ENCODE measurements at regions not wholly inside any gene's neighbourhood (a gene's known extent, or its start where the extent isn't known, plus 50 kb on each side); places are given as distances from the start of the nearest gene placed in this dataset.

DNA sequence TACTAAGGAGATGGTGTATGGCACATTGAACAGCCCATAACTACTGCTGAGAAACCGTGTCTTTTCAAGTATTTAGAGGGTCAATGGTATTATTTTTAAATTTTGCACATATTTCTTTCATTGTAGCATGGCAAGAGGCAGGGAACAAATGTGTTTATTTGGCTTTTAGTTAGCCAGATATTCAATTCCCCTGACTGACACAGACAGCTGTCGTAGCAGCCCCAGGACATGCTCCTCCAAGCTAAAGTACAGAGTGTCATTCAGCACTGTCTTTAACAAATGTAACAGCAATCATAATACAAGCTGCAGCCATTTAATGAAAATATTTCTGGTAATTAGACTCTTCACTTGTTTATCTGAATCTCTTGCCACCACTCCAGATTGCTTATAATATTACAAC, 687.1 kb downstream of the KLHL13 start (continued):
- TF ChIP-seq, protein P1, sequence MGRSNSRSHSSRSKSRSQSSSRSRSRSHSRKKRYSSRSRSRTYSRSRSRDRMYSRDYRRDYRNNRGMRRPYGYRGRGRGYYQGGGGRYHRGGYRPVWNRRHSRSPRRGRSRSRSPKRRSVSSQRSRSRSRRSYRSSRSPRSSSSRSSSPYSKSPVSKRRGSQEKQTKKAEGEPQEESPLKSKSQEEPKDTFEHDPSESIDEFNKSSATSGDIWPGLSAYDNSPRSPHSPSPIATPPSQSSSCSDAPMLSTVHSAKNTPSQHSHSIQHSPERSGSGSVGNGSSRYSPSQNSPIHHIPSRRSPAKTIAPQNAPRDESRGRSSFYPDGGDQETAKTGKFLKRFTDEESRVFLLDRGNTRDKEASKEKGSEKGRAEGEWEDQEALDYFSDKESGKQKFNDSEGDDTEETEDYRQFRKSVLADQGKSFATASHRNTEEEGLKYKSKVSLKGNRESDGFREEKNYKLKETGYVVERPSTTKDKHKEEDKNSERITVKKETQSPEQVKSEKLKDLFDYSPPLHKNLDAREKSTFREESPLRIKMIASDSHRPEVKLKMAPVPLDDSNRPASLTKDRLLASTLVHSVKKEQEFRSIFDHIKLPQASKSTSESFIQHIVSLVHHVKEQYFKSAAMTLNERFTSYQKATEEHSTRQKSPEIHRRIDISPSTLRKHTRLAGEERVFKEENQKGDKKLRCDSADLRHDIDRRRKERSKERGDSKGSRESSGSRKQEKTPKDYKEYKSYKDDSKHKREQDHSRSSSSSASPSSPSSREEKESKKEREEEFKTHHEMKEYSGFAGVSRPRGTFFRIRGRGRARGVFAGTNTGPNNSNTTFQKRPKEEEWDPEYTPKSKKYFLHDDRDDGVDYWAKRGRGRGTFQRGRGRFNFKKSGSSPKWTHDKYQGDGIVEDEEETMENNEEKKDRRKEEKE (IDR thresholded peaks at IDR 0.05; ENCODE audit: borderline replicate concordance in 1 of 2, control insufficient read depth in 1 of 2, low read depth in 2 of 2, low read length in 1 of 2): no peak

DNA sequence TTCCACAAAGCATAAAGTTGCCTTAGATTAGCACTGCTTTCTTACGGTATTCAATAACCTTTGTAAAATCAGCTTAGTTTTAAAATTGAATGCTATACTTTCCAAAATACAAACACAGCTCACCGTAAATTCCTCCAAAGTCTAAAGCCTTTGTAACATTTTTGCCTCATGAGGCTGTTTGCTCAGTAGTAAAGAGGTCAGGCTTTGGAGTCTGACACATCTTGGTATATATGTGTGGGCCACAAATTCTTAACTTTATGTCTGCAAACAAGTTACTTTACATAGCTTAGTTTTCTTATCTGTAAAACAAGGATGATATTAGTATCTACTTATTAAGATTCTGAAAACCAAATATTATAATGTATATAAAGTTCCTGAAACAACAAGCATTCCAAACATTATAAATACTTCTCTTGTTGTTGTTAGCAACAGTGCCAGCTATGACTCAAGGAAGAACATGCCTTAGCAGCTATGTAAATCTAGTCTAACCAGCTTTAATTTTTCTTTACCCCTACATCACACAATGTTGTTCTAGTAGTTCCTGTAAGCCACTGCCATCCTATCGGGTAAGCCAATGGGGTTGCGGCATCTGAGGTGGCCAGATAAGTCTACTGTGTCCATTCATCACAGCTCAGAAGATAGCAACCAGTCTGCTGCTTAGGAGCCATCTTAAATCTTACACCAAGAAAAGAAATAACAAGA, 709.0 kb downstream of the KLHL13 start:
- in situ Hi-C loops (cut with MboI) (no loop called here), intact Hi-C loops (cut with micrococcal nuclease) (no loop called here)
- Histone ChIP-seq H3K36me3 (ENCODE audit: control insufficient read depth, insufficient read depth, low read length) (no peaks in the 10 kb centered on the region), H3K4me1 (replicated peaks in 1 of 2; ENCODE audit: control insufficient read depth in 2 of 2, insufficient read depth in 2 of 2, low read length in 2 of 2) (no peaks in the 10 kb centered on the region), H3K9ac (ENCODE audit: insufficient read depth in 1 of 2, low read depth in 2 of 2, low read length in 2 of 2) (no peak overlapping the region), H4K20me1 (replicated peaks; ENCODE audit: control insufficient read depth, insufficient read depth, low read length) (no peaks in the 10 kb centered on the region), H2AFZ (ENCODE audit: low read depth, low read length) (no peak overlapping the region), H3K27me3 (ENCODE audit: control insufficient read depth in 2 of 2, insufficient read depth in 2 of 2, low read length in 2 of 2) (no peaks in the 10 kb centered on the region), H3K79me2 (ENCODE audit: control insufficient read depth, insufficient read depth, low read length) (no peaks in the 10 kb centered on the region), H3K9me3 (replicated peaks; ENCODE audit: control insufficient read depth, insufficient read depth, low read depth, low read length) (no peaks in the 10 kb centered on the region), H3K27ac (ENCODE audit: extremely low read depth, low read depth, low read length) (no peak overlapping the region), H3K9me1 (ENCODE audit: control insufficient read depth, insufficient read depth, low read length) (no peaks in the 10 kb centered on the region), H3K4me2 (ENCODE audit: insufficient read depth, low read length) (no peak overlapping the region), H3K4me3 (no peak overlapping the region)
- no peak for DNase-seq (ENCODE audit: extremely low read depth in 1 of 4, low spot score in 3 of 4)
- CTCF ChIA-PET (ENCODE audit: low intra/inter-chr PET ratio): no interaction called here
- BruUV-seq (replicated peaks): no TSS peak
- no peak for FAIRE-seq
- WGBS (ENCODE audit: insufficient coverage, low coverage, missing lambda C conversion rate): 0% methylated on average over 4 of the region's 4 CpGs
- ATAC-seq: no peak
- POLR2A ChIA-PET: no interaction called here
- no peak for TF ChIP-seq RBM15 (IDR thresholded peaks at IDR 0.05; ENCODE audit: insufficient read depth, low read length)
- TF ChIP-seq, protein P2, sequence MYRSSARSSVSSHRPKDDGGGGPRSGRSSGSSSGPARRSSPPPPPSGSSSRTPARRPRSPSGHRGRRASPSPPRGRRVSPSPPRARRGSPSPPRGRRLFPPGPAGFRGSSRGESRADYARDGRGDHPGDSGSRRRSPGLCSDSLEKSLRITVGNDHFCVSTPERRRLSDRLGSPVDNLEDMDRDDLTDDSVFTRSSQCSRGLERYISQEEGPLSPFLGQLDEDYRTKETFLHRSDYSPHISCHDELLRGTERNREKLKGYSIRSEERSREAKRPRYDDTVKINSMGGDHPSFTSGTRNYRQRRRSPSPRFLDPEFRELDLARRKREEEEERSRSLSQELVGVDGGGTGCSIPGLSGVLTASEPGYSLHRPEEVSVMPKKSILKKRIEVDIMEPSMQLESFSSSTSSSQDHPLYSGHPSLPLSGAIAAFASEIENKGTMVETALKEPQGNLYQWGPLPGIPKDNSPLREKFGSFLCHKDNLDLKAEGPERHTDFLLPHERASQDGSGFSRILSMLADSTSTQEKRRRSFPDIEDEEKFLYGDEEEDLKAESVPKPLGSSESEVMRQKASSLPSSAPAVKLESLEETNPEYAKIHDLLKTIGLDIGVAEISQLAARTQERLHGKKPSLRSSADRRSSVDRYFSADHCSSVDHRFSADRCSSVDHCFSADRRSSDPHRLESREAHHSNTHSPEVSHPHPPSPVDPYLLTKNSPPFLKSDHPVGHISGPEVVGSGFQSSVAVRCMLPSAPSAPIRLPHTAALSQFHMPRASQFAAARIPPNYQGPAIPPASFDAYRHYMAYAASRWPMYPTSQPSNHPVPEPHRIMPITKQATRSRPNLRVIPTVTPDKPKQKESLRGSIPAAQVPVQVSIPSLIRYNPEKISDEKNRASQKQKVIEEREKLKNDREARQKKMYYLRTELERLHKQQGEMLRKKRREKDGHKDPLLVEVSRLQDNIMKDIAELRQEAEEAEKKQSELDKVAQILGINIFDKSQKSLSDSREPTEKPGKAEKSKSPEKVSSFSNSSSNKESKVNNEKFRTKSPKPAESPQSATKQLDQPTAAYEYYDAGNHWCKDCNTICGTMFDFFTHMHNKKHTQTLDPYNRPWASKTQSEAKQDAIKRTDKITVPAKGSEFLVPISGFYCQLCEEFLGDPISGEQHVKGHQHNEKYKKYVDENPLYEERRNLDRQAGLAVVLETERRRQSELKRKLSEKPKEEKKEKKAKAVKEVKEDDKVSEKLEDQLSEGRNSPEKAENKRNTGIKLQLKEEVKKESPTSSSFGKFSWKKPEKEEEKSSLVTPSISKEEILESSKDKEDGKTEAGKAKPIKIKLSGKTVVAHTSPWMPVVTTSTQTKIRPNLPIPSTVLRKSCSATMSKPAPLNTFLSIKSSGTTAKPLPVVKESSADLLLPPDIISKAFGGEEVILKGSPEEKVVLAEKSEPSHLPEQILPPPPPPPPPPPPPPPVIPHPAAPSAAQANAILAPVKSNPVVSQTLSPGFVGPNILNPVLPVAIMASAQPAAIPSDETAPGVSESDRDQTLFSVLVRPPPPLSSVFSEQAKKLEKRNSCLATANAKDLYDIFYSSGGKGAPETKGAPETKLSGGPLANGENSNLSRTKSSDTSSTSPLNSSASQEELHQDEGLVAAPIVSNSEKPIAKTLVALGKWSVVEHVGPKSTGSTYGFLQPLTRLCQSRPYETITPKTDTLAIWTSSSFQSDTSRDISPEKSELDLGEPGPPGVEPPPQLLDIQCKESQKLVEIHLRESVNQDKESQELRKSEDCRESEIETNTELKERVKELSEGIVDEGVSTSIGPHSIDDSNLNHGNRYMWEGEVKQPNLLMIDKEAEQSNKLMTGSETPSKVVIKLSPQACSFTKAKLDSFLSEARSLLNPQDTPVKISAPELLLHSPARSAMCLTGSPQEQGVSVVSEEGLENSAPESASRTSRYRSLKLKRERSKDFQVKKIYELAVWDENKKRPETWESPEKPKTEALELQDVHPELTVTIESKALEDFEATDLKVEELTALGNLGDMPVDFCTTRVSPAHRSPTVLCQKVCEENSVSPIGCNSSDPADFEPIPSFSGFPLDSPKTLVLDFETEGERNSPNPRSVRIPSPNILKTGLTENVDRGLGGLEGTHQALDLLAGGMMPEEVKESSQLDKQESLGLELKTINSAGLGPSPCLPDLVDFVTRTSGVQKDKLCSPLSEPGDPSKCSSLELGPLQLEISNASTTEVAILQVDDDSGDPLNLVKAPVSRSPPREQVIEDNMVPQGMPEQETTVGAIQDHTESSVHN (IDR thresholded peaks at IDR 0.05; ENCODE audit: borderline replicate concordance in 1 of 2, low read depth in 1 of 2): no peak
- TF ChIP-seq, protein P3, sequence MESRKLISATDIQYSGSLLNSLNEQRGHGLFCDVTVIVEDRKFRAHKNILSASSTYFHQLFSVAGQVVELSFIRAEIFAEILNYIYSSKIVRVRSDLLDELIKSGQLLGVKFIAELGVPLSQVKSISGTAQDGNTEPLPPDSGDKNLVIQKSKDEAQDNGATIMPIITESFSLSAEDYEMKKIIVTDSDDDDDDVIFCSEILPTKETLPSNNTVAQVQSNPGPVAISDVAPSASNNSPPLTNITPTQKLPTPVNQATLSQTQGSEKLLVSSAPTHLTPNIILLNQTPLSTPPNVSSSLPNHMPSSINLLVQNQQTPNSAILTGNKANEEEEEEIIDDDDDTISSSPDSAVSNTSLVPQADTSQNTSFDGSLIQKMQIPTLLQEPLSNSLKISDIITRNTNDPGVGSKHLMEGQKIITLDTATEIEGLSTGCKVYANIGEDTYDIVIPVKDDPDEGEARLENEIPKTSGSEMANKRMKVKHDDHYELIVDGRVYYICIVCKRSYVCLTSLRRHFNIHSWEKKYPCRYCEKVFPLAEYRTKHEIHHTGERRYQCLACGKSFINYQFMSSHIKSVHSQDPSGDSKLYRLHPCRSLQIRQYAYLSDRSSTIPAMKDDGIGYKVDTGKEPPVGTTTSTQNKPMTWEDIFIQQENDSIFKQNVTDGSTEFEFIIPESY (CRISPR knock-in tag; IDR thresholded peaks at IDR 0.05): no peak
